ENCODE measurements at regions not wholly inside any gene's neighbourhood (a gene's known extent, or its start where the extent isn't known, plus 50 kb on each side); places are given as distances from the start of the nearest gene placed in this dataset.

DNA sequence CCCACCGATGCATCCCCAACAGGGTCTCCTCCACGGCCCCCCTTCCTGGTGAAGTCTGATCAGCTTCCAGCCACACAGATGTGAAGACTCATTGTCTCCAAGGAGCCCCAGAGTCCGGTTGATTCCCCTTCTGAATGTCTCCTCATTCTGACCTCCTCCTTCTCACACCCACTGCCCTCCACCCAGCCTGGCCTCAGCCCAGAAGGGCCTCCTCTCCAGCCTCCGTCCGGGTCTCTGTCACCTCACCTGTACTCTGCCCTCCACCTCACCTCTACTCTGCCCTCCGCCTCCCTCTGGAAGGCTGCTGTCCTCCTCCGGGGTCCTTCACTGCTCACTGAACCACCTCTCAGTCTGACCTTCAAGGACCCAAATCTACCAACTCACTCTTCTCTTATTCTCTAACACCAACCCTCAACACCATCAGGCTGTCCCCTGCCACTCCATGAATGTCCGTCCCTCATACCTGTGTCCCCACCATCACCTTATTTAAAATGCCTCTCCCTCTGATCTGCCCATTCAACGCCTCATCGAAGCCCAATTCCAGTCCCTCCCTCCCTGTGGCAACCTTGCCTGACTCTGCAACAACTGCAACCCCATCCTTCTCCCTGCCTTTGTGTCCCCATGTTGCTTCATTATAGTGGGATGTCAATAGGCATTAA lies 201.2 kb downstream of the TOMM20 start:
- Mint-ChIP-seq H3K36me3 (no peaks in the 10 kb centered on the region), H3K27ac (peak overlapping the region; percentile 88 to 97 (median 94)), H3K4me1 (peaks cover 46 to 47% of the 10 kb centered on the region in 2 donors), H3K9me3 (no peaks in the 10 kb centered on the region), H3K27me3 (ENCODE audit: low read depth in 3 of 3) (peaks cover 10 to 21% (median 11%) of the 10 kb centered on the region in 3 donors), H3K4me3 (peak overlapping the region; percentile 74 to 78 (median 77))
- no peak for DNase-seq

- Mint-ChIP-seq H3K36me3 (no peaks in the 10 kb centered on the region), H3K27ac (peak overlapping the region; percentile 88 to 97 (median 94)), H3K9me3 (no peaks in the 10 kb centered on the region), H3K4me1 (peaks cover 46 to 47% of the 10 kb centered on the region in 2 donors), H3K27me3 (ENCODE audit: low read depth in 3 of 3) (peaks cover 11 to 21% (median 13%) of the 10 kb centered on the region in 3 donors), H3K4me3 (peak overlapping the region; percentile 74 to 78 (median 77))
- DNase-seq = peak; percentile 64 to 67 (median 65)
Observed at GRCh38 chr1:234926559-234927311, 201.9 kb downstream of the TOMM20 start.

GRCh38 chr1:234926264-234926558 lies 202.4 kb downstream of the TOMM20 start:
- Mint-ChIP-seq H3K27me3 (ENCODE audit: low read depth in 3 of 3) (peaks cover 11 to 21% (median 13%) of the 10 kb centered on the region in 3 donors), H3K4me3 (peak overlapping the region; percentile 74 to 78 (median 77)), H3K9me3 (no peaks in the 10 kb centered on the region), H3K36me3 (no peaks in the 10 kb centered on the region), H3K27ac (peak overlapping the region; percentile 88 to 97 (median 94)), H3K4me1 (peaks cover 46 to 47% of the 10 kb centered on the region in 2 donors)
- DNase-seq = no peak

GRCh38 chr1:234925440-234926263 lies 203.0 kb downstream of the TOMM20 start:
- Mint-ChIP-seq H3K4me3 (peak overlapping the region; percentile 74 to 84 (median 77)), H3K27ac (peak overlapping the region; percentile 88 to 97 (median 94)), H3K9me3 (no peaks in the 10 kb centered on the region), H3K36me3 (no peaks in the 10 kb centered on the region), H3K4me1 (peaks cover 46 to 47% of the 10 kb centered on the region in 2 donors), H3K27me3 (ENCODE audit: low read depth in 3 of 3) (peaks cover 11 to 21% (median 13%) of the 10 kb centered on the region in 3 donors)
- peak; percentile 59 to 61 (median 59) for DNase-seq

- peaks cover 46 to 47% of the 10 kb centered on the region in 2 donors for H3K4me1 Mint-ChIP-seq
- H3K36me3 Mint-ChIP-seq = no peaks in the 10 kb centered on the region
- H3K9me3 Mint-ChIP-seq = no peaks in the 10 kb centered on the region
- peak overlapping the region; percentile 88 to 97 (median 94) for H3K27ac Mint-ChIP-seq
- DNase-seq = peak; percentile 60 to 63 (median 61)
- H3K27me3 Mint-ChIP-seq (ENCODE audit: low read depth in 3 of 3) = peaks cover 11 to 21% (median 13%) of the 10 kb centered on the region in 3 donors
- peak overlapping the region; percentile 62 to 84 (median 72) for H3K4me3 Mint-ChIP-seq
Observed at GRCh38 chr1:234924450-234925355, 203.9 kb downstream of the TOMM20 start.

DNA sequence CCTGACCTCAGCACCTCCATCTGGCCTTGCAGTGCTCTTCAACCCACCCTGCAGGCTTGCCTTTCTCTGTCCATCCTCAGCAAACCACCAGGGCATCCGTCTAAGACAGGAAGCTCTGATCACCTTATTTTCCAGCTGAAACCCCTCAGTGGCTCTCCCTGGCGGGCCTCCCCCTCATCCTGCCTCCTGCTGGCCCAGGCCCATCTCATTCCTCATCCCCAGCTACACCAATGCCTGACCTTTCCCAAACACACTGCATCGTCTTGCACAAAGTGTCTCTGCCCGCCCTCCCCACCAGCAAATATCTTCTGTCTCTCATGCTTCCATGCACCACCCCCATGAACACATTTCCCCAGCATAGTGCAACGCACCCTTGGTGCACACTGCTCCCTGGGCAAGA lies 205.0 kb downstream of the TOMM20 start:
- Mint-ChIP-seq H3K27me3 (ENCODE audit: low read depth in 3 of 3) (peaks cover 11 to 21% (median 13%) of the 10 kb centered on the region in 3 donors), H3K4me1 (peaks cover 46 to 49% of the 10 kb centered on the region in 2 donors), H3K27ac (peak overlapping the region in 5 of 6 donors; percentile 20 to 97 (median 67)), H3K36me3 (no peaks in the 10 kb centered on the region), H3K9me3 (no peaks in the 10 kb centered on the region), H3K4me3 (no peak overlapping the region)
- DNase-seq = no peak

- H3K27ac Mint-ChIP-seq = peak overlapping the region in 3 of 6 donors; percentile 59 to 97 (median 67)
- H3K36me3 Mint-ChIP-seq = no peaks in the 10 kb centered on the region
- peaks cover 11 to 22% (median 13%) of the 10 kb centered on the region in 3 donors for H3K27me3 Mint-ChIP-seq (ENCODE audit: low read depth in 3 of 3)
- H3K4me3 Mint-ChIP-seq = no peak overlapping the region
- no peak for DNase-seq
- H3K9me3 Mint-ChIP-seq = no peaks in the 10 kb centered on the region
- peaks cover 43 to 47% of the 10 kb centered on the region in 2 donors for H3K4me1 Mint-ChIP-seq
Observed at GRCh38 chr1:234922987-234923386, 205.7 kb downstream of the TOMM20 start.

- Mint-ChIP-seq H3K9me3 (no peaks in the 10 kb centered on the region), H3K27me3 (ENCODE audit: low read depth in 3 of 3) (peaks cover 7 to 18% (median 8%) of the 10 kb centered on the region in 3 donors), H3K27ac (peak overlapping the region in 3 of 6 donors; percentile 16 to 46 (median 41)), H3K4me1 (peaks cover 27 to 32% of the 10 kb centered on the region in 2 donors), H3K36me3 (no peaks in the 10 kb centered on the region), H3K4me3 (no peak overlapping the region)
- no peak for DNase-seq
Observed at GRCh38 chr1:234921266-234922062, 207.2 kb downstream of the TOMM20 start.

DNA sequence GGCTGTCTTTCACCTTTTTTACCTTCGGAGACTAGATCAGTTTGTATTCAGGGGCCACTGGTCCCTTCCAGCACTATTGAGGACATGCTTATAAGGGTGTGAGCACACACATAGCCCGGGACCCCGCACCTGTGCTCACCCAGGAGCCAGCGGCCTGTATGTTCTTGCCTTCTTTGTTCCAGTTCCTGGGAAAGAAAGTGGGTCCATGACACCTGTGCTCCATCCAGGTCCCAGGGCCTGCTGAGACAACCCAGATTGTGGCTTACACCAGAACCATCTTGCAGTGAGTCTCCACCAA lies 207.8 kb downstream of the TOMM20 start:
- Mint-ChIP-seq H3K4me1 (peaks cover 21 to 25% of the 10 kb centered on the region in 2 donors), H3K27ac (no peak overlapping the region), H3K4me3 (no peak overlapping the region), H3K36me3 (no peaks in the 10 kb centered on the region), H3K9me3 (no peaks in the 10 kb centered on the region), H3K27me3 (ENCODE audit: low read depth in 3 of 3) (peaks cover 3 to 13% (median 4%) of the 10 kb centered on the region in 3 donors)
- DNase-seq = no peak

- H3K4me3 Mint-ChIP-seq = no peak overlapping the region
- H3K27me3 Mint-ChIP-seq (ENCODE audit: low read depth in 3 of 3) = peaks cover 3 to 9% (median 4%) of the 10 kb centered on the region in 3 donors
- no peak overlapping the region for H3K27ac Mint-ChIP-seq
- no peak for DNase-seq
- H3K9me3 Mint-ChIP-seq = no peaks in the 10 kb centered on the region
- peaks cover 16 to 20% of the 10 kb centered on the region in 2 donors for H3K4me1 Mint-ChIP-seq
- H3K36me3 Mint-ChIP-seq = no peaks in the 10 kb centered on the region
Observed at GRCh38 chr1:234920136-234920842, 208.3 kb downstream of the TOMM20 start.

- no peak for DNase-seq
- H3K9me3 Mint-ChIP-seq = no peaks in the 10 kb centered on the region
- no peaks in the 10 kb centered on the region for H3K36me3 Mint-ChIP-seq
- H3K4me3 Mint-ChIP-seq = no peak overlapping the region
- H3K27me3 Mint-ChIP-seq (ENCODE audit: low read depth in 3 of 3) = peaks cover 0 to 7% (median 3%) of the 10 kb centered on the region in 3 donors
- peak overlapping the region in 3 of 6 donors; percentile 9 to 65 (median 16) for H3K27ac Mint-ChIP-seq
- peaks cover 8 to 12% of the 10 kb centered on the region in 2 donors for H3K4me1 Mint-ChIP-seq
Observed at GRCh38 chr1:234918961-234919761, 209.5 kb downstream of the TOMM20 start.
